HG02610 (cell line): ENCODE measurements at regions not wholly inside any gene's neighbourhood (a gene's known extent, or its start where the extent isn't known, plus 50 kb on each side); places are given as distances from the start of the nearest gene placed in this dataset.
"Not testable (repeated sequence)": the region's sequence is repeated elsewhere in the genome, so short reads cannot be mapped to it uniquely, and the experiment has no call there.

Experiments used
- ATAC-seq: cut with Tn5 transposase; IDR thresholded peaks from one replicate; pipeline ENCODE4 v1.9.1; 2021; ENCODE audit warnings: mild to moderate bottlenecking, moderate library complexity; ENCODE audit not compliant: unreplicated experiment

DNA sequence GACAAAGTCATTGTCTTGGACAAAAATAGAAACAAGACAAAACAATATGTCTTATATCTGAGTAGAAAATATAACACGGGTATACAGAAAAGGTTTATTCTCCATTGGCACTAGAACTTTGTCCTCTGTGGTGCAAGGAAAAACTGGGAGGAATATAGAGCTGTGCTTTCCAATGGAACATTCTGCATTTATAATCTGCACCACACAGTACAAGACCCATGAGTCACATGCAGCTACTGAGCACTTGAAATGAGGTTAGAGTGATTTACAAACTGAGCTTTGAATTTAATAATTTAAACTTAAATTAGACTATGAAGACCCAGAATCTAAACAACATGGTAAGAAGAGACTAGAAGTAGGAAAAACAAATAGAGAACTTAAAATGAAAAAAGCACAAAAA lies 86.1 kb downstream of the RAP2A start:
- ATAC-seq: no peak

DNA sequence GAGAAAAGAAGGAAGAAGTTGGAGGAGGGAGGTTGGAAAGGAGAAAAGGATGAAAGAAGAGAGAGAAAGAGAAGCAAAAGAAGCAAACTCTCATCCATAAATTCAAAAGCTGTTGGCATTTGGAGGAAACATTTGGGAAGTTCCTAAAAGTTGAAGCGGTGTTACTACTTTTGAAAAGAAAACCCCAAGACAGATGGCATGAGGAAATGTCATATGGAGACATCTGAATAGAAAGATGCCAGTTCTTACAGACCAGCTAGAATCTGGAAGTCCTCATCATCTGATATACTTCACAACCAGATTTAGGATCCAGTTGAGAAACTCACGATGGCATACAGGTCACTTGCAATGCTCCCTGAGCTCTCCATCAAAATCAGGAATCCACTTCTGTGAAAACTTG lies 86.9 kb downstream of the RAP2A start:
- no peak for ATAC-seq

DNA sequence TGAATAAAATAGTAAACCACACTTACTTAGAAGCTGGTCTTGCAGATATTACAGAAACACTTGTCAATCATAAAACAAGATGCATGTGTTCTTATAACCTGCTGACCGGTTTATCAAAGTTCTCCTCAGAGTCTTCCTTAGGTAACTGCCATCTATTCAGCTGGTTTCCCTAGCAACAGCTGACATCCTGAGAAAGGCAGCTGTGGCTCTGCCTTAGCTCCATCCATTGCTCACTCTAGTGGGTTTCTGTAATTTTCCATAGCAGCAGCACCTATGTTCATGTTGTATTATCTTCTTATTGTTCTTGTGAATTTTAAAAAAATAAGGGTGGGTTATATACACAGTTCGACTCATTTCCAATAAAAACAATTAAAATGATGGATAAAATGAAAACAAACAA lies 87.8 kb downstream of the RAP2A start:
- ATAC-seq: no peak

DNA sequence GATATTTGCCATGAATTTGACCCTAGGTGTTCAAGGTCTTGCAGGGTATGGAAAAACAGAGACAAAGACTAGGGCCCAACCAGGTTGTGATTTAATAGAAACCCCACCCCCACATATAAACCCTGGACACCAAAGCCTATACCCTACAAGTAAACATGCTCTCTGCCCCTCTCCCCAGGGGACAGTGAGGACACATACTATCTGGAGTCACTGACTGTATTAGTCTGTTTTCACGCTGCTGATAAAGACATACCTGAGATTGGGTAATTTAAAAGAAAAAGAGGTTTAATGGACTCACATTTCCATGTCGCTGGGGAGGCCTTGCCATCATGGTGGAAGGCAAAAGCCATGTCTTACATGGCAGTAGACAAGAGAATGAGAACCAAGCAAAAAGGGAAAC lies 88.3 kb downstream of the RAP2A start:
- no peak for ATAC-seq

DNA sequence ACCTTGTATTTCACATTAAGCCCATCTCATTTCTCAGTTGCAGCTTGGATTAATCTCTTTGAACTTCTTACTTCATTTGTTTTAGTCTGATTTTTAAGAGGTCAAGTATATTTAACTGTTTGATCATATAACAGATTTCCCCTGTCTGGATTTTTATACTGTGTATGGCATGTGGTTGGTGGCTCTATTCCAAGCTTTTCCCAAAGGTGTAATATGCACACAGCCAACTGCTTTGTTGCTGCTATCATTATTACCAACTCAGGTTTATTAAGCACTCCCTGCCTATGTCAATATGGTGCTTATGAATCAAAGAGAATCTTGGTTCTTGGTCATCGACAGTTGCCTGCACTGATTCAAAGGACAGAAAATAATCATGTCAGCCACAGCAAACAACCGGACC lies 92.6 kb downstream of the RAP2A start:
- ATAC-seq: no peak

DNA sequence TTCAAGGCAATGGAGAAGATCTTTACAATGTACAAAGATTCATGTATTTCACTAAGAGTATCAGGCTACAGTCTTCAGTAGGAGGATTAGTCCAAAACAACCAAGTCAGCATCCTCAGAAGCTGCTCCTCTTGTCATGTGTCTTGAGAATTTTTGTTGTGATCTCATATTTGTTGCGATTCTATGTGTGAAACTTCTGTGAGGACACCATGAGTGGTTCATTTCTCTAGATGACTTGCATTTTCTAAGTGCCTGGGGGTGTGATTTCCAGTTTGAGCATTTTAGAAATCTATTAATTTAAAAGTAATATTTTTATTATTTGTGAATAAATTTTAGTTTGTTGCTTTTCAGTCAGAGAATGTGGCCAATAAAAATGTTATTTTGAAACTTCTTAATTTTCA lies 94.5 kb downstream of the RAP2A start:
- no peak for ATAC-seq

DNA sequence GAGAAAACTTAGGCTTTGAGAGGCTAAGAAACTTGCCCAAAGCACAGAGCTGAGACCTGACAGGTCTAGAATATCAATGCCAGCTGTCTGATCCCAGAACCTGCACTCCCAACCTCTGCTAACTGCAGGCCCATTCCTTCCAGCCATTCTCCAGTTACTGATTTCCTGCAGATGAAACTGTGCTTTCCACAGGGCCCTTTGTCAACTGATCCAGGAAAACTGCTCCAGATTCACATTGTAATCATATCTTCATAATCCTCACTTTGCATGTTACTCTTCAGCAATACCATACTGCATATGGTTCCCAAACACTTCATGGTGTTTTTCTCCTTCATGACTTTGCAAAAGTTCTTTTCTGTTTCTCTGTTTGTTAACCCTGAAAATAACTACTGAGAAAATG lies 100.6 kb downstream of the RAP2A start:
- ATAC-seq: no peak

DNA sequence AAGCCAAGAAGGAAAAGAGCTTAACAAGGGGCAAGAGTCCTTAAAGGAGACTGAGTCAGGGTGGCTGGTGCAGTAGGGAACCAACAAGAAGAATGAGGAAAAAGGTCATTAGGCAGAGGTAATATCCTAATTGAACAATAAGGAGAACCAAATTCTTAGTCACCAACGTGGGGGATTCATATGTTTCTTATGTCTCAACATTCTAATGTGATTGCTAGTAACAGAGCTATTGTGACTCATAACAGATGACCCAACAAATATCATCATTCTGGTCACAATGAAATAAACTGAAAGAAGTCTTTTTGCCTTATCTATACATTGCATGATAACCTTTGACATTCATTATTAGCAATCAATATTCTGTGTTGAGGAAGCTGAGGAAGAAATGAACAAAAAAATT lies 101.6 kb downstream of the RAP2A start:
- ATAC-seq: no peak

DNA sequence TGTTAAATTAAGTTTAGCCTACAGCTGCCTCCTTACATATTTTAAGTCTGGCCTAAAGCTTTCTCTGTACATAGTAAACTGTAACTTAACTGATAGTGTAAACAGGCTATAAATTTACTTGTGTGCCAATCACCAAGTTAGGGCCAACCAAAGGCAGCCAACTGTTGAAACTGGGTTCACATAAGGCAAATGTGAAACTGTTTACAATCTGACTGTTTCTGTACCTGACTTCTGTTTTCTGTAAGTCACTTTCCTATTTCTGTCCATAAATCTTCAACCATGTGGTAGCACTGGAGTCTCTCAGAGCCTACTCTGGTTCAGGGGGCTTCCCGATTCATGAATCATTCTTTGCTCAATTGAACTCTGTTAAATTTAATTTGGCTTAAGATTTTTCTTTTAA lies 103.1 kb downstream of the RAP2A start:
- peak; percentile 82 for ATAC-seq

DNA sequence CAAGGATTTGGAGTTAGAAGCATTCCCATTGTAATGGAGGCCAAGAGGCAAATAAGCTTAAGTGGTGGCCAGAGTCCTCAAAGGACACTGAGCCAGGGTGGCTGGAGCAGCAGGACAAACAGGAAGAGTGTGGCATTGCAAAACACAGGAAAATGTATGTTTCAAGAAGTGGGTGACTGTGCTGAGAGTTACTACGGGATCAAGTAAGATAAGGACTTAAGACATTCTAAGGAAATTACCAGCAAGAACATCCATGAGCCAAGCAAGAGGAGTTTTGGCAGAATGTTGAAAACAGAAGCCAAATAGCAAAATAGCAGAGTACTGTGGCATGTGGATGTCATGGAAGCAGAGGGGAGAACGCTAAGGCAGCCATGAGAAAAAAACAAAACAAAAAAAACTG lies 104.2 kb downstream of the RAP2A start:
- no peak for ATAC-seq

DNA sequence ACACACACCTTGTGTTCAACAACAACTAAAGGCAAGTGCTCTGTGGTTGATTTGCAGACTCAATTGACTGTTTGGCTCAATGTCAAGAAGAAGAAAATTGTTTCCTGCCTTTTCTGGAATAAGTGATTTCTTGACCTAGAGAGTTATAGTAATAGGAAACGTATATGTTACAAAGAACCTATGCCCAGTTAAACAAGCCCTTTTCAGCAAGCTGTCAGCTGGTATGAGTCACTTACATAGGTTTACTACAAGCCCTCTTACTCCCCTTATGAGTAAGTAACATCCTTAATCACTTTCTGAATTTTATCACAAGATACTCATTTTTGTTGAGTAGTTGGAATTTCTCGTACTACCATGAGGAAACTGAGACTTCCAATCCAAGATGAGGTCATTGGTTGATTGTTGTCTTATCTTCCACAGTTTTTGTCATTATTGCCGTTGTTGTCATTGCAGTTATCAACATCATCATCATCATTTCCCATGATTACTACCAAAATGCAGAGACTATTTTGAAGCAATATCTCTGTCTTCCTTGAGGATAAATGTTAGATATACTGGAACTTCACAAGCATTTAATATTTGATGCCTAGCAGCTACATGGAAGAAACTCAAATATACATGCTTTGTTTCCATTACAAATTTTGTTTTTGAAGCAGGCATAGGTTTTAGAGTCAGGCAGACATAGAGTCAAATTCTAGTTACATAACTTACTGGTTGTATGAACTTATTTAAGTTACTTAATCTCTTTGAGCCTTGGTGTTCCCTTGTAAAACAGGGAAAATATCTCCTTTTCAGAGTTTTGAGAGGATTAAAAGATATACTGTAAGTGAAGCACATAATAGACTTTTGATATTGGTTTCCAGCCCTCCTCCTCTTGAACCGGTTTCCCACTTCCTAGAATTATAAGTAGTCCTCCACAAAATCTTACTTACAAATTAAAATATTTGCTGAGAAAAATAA lies 106.0 kb downstream of the RAP2A start:
- peak; percentile 73 for ATAC-seq

DNA sequence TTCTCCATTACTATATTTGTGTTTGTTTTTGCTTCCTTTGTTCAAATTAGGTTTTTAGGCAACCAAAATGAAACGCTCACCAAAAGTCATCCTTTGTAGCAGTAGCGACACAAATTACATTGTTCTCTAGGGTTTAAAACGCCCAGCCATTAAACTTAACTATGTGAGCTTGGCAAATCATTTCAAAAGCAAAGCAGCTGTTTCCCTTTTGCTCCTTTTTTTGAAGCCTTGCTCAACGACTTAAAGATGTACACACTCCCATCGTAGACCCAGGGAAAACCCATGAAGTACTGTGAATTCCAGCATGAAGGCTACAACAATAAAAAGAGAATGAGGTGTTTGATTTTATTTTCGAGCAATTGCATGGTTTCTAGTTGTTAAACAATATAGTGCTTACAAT lies 106.7 kb downstream of the RAP2A start:
- ATAC-seq: no peak

DNA sequence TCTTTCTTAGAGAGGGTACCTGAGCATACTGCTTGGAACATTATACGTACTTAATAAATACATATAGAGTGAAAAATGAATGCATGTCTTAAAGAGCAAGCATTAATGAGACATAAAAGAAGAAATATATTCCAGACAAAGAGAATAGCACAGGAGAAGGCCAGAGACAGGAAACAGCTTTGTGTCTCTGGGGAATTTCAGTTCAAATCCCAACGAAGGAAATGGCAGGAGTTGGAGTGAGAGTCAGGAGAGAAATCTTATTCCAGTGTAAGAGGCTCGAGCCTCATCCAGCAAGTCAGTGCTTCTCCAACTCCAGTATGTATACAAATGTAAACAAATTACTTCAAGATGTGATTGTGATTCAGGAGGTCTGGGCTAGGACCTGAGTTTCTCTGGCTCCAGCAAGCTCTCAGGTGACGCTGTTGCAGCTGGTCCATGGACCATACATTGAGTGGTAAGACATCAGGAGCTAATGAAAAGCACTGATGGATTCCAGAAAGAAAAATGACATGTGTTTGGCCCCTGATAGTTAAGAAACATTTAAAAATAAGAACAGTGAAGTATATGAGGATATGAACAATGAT lies 108.2 kb downstream of the RAP2A start:
- ATAC-seq: no peak

DNA sequence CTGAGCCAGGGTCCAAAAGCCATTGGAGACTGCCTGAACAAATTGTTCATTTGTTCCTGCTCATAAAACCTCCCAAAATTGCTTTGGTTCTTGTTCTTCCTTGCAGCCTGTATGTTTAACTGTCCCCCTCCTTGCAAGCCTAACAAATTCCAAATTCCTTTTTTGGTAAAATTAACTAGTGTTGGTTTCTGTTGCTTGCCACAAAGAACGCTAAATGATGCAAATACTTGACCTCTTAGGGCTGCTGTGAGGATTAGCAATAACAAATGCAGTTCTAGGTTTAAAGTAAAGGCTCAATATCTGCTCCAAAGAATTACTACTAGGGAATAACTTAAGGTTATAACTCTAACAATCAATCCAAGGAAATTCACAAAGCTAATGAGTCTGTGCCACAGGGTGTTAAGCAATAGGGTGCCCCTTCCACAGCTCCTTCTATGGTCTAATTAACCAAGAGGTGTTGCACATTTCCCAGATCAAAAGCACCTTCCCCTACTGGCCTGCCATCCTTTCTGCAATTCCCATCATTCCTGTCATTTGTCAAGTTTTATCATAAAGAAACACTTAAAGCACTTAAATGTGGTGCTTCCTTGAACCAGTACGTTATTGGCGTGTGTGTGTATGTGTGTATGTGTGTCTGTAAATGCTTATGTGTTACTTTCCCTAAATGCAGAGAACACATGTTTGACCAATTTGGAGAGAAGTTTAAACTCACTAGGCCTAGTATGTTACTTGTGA lies 110.2 kb downstream of the RAP2A start:
- ATAC-seq: no peak

DNA sequence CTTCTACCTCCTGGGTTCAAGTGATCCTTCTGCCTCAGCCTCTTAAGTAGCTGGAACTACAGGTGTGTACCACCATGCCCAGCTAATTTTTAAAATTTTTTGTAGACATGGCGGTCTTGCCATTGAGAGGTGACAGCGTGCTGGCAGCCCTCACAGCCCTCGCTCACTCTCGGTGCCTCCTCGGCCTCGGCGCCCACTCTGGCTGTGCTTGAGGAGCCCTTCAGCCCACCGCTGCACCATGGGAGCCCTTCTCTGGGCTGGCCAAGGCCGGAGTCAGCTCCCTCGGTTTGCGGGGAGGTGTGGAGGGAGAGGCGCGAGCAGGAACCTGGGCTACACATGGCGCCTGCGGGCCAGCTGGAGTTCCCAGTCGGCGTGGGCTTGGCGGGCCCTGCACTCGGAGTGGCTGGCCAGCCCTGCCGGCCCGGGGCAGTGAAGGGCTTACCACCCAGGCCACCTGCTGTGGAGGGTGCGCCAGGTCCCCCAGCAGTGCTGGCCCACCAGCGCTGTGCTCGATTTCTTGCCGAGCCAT lies 111.1 kb downstream of the RAP2A start:
- not testable (repeated sequence) for ATAC-seq

DNA sequence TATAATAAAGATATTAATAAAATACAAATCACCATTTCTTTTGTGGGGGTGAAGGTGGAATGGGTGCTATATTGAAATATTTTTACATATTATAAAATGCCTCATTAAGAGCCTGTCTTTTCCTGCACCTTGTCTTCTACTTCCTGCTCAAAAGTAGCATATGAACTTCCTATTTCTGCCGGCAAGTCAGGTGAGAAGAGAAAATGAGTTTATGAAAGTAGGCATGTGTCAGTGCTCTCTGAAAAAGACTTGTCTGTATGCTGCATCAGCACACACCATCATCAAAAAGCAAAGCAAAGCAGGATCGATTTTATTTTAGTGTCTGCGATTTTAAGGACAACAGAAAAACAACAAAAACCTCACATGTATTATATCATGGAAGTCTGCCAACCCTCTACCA lies 114.2 kb downstream of the RAP2A start:
- ATAC-seq: no peak

DNA sequence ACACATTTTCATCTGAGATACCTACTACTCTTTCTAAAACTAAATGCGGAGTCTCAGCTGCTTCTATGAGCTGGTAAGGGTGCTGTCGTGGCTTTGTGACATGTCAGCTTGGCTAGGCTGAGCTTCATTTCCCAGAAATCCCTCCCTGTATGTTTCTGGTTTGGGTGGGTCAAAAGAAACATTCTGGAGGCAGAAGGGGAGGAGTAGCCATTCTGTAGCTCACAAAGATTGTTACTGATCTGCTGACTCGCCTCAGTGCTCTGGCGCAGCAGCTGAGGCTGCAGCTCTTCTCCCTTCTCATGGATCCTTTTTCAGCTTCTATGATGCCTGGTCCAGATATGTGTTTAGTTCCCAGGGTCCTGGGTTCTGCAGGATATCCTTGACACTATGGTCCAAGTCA lies 114.7 kb downstream of the RAP2A start:
- no peak for ATAC-seq

DNA sequence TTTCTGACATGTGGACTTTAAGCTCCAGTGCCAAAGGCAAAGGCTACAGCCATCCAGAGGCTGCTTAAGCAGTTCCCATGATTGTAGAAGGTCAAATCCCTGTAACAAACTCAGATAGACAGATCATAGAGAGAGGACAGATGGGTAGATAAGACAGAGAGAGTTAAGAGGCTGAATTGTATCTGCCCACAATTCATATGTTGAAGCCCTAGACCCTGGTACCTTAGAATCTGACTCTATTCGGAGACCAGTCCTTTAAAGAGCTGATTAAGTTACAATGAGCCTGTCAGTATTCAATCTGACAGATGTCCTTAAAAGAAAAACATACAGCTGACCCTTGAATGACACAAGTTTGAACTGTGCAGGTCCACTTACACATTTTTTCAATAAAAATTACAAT lies 115.2 kb downstream of the RAP2A start:
- no peak for ATAC-seq

DNA sequence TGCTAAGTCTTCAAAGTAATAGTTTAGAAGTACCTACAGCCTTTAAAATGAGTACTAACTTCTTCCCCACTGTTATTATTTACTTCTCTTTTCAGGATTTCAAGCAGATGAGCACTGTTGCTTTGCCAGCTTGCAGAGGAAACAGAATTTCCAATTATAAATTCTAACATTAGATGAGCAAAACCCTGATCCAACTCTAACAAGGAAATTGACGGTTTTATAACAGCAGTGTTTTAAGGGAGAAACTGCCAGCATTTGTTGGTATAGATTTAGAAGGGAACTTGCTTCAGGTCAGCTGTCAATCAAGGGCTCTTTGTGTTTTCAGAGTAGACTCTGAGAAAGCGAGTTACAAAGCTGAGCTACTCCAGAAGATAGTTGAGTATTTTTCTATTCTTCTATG lies 120.5 kb downstream of the RAP2A start:
- ATAC-seq: no peak

DNA sequence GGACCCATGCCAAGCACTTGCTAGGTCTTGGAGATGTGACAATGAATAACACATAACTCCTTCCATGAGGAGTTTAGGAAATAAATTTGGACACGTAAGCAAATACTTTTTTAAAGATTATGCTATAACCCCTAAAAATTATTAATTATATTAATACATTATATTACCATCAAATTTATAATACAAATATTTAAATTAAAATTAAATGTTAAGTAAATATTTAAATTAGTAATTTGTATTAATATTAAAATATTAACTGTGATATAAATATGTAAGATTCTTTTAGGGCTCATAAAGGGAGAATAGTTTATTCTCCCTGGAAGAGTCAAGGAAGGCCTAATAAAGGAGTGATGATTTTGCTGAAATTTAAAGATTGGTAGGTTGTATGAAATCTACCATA lies 121.1 kb downstream of the RAP2A start:
- no peak for ATAC-seq

DNA sequence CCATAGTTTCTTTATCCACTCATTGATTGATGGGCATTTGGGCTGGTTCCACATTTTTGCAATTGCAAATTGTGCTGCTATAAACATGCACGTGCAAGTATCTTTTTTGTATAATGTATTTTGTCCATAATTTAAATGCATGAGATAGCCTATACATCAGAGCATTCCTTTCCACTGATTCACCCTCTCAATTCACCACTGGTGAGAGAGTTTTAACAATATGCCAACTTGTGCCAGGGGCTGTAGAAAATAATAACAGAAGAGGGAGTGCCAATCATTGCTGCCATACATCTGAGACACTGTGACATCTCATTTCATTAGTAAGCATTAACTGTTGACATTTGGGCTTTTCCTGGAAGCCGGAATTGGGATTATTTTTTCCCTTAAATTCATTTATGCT lies 125.1 kb downstream of the RAP2A start:
- ATAC-seq: no peak

DNA sequence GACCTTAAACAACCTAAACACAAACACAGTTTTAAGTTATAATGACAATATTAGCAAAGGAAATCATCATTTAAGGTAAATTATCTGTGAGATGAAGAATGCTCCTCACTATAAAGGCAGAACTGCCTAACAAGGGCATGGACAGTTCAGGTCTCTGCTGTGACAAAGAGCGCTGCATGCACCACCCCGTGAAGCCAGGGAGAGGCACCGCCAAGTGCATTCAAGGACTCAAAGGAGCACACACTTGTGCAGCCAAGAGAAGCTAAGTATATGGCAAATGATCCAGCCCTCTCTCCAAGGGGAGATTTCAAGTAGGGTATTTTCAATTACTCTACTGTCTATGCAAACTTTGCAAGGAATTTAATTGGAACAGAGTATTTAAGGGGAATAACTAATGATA lies 126.0 kb downstream of the RAP2A start:
- no peak for ATAC-seq
